ENCODE measurements at regions not wholly inside any gene's neighbourhood (a gene's known extent, or its start where the extent isn't known, plus 50 kb on each side); places are given as distances from the start of the nearest gene placed in this dataset.

DNA sequence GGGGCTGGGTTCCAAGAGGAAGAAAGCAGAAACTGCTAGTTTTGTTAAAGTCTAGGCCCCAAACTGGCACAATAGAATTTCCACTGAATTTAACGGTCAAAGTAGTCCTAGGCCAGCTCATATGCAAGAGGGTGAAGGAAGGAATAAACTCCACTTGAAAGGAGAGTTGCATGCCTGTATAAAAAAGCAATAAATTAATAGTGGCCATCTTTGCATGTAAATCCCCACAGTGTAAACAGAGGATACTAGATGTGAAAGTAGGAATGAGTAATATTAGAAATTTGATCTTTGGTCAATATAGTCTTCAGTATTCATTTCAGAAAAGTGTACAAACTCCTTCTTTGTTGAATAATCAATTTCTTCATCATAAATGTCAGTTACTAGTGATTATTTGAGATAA is 403.1 kb downstream of the TMEM232 start:
- no peak for TF ChIP-seq CTCF (IDR thresholded peaks at IDR 0.05)
- TF ChIP-seq POLR2A (IDR thresholded peaks at IDR 0.05): no peak

Measured in adrenal gland (tissue), 5 donors.